Mononuclear cell (primary cell): ENCODE measurements at regions not wholly inside any gene's neighbourhood (a gene's known extent, or its start where the extent isn't known, plus 50 kb on each side); places are given as distances from the start of the nearest gene placed in this dataset.

Source experiments
- H3K27me3 ChIP-seq: 2 replicates; pipeline ENCODE4 v1.6.0; 2011; ENCODE audit warnings: low read length, control low read depth; ENCODE audit not compliant: insufficient read depth
- H3K4me1 ChIP-seq: 2 replicates; pipeline ENCODE4 v1.5.1; 2011; ENCODE audit warnings: mild to moderate bottlenecking, low read length, control low read depth; ENCODE audit not compliant: insufficient read depth
- H3K4me3 ChIP-seq: 2 replicates; pipeline ENCODE4 v1.5.1; 2011; ENCODE audit warnings: mild to moderate bottlenecking, low read length, moderate library complexity
- H3K9me3 ChIP-seq: 2 replicates; pipeline ENCODE4 v1.5.1; 2011; ENCODE audit warnings: low read depth, mild to moderate bottlenecking, control low read depth, low read length

DNA sequence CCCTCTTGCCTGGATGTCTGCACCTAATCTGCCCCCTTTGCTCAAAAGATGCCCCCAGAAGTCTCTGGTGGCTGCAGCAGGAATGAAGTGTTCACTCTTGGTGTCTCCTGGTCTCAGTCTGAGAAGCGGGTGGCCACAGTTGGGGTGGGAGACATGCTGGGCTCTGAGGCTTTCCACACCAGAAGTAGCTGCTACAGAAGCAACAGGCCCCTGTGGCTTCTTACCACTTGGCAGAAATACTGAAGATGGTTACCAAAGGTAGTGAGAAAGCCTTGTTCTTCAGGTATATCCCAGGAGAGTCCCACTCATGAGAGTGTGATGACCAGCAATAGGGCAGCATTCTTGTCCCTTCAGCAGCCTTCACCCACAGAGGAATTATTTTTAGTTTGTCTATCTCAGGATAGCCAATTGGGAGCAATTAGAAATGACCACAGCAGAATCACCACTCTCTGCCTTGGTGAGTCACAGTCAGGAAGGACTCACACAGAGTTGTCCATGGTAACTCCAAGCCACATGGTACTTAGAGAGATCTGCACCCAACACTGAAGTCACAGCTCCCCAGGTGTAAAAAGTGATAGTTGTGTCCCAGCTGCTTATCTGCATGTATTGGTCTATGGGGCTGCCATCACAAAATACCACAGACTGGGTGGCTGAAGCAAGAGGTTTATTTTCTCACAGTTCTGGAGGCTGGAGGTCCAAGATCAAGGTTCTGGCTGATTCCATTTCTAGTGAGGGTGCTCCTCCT lies 169.8 kb upstream of the ID2 start:
- H3K4me1 ChIP-seq, result peaks cover 51% of the 10 kb centered on the region
- no peak overlapping the region for H3K4me3 ChIP-seq
- H3K9me3 ChIP-seq, result no peaks in the 10 kb centered on the region
- no peaks in the 10 kb centered on the region for H3K27me3 ChIP-seq

DNA sequence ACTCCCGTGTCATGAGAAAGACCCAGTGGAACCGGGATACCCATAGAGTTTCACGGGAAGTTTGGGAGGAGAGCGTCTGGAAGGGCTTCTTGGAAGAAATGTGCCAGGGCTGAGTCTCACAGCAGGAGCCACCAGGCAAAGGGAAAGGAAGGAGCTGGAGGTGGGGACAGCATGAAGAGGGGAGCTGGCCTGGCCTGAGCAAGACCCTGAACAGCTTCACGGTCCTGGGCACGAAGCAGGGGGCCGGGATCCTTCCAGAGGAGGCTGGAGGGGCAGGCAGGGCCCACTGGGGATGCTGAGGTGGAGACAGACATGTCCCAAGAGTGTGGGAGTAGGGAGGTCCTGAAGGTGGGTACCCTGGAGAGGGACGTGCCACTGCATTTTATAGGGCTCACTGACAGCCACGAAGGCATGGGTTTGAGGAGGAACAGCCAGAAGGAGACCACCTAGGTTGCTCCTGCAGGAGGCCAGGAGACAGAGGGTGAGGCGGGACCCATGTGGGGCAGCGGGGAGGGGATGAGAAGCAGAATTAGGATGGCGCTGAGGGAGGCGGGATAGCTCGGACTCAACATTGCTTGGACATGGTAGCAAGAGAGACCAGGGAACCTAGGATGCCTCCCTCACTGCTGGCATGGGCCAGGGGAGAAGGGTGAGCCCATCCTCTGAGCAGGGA lies 168.1 kb upstream of the ID2 start:
- Histone ChIP-seq H3K4me3 (no peak overlapping the region), H3K4me1 (peaks cover 59% of the 10 kb centered on the region), H3K27me3 (no peaks in the 10 kb centered on the region), H3K9me3 (no peaks in the 10 kb centered on the region)

DNA sequence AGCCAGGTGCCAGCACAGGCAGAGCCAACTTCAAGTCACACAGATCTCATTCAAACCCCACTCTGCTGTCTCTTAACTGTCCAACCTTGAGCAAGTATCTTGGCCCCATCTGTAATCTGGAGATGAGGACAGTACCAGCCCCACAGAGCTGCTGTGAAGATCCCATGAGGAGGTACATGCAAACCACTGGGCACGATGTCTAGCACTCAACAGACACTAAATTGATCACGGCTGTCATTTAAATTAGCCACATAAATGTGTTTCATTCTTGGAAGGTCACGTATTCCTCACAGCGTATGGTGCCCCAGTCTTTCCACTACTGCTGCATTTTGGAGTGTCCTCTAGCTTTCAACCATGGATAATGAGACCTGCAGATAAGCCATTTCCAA lies 167.6 kb upstream of the ID2 start:
- Histone ChIP-seq H3K4me1 (peaks cover 65% of the 10 kb centered on the region), H3K27me3 (no peaks in the 10 kb centered on the region)

DNA sequence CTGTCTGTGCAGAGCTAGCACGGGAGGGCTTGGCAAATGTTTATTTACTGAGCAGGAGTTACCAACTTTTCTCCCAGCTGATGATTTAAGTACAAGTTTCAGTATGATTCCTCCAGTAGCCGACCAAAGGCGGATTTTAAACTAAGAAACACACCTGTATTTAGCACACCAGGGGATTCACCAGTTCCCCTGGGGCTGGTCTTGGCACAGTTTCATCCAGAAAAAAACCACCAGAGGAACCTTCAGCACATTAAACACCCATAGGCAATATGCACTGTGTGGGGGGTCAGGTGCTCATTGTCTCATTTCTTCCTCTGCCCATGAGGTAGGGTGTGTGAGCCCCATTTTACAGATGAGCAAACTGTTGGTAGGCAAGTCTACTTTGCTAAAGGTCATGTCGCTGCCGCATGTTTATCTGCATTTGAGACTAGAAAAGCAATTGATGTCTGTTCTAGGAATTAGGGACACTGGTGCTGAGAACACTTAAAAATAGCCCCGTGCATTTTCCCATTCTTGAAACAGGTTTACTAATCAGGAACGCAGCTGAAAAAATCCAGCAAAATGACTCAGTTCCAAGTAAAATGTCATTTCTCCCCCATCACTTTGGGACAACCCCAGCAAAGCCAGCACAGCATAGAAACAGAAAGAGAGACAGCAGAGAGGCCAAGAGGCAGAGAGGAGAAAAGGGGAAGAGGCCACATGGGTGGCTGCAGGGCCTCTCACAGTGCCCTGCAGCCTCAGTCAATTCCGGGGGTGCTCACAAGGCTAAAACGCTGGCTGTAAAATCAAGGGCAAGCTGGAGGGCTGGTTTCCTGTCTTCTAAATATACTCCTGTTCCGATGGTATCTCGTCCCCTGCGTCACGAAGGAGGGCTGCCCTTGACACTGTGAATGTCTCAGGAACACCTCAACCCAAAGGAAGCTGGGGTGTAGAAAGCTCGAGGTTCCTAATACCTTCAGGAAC lies 166.8 kb upstream of the ID2 start:
- Histone ChIP-seq H3K27me3 (no peaks in the 10 kb centered on the region), H3K4me1 (peaks cover 68% of the 10 kb centered on the region), H3K9me3 (no peaks in the 10 kb centered on the region), H3K4me3 (no peak overlapping the region)

More for the DNA sequence above, 167.6 kb upstream of the ID2 start:
- Histone ChIP-seq H3K4me3 (no peak overlapping the region), H3K9me3 (no peaks in the 10 kb centered on the region)

DNA sequence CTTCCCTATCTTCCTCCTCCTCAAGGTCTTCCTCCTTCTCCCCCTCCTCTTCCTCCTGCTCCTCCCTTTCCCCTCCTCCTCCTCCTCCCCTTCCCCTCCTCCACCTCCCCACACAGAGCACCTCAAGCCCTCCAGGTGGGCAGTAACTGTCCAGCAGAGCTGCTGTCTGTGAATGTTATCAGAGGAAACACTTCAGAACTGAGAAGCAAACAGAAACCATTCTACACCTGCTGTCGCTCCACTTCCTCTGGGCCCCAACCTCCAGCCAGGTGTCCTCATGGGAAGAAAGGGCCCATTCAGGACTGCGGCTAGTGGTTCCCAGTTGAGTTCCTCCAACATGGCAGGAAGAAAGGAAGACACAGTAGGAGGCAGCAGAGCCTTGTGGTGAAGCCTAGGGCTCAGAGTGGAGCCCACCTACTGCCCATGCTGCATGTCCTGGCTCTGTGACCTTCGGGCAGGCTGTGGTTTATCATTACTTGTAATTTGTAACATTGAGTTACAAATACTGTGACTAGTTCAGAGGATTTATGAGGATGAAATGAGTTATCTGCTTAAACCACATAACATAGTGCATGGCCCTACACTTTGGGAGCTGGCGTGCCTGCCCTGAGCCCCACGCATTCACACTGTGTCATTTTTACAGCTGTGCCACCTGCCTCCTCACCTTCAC lies 165.9 kb upstream of the ID2 start:
- Histone ChIP-seq H3K4me1 (peaks cover 78% of the 10 kb centered on the region), H3K9me3 (no peaks in the 10 kb centered on the region), H3K4me3 (no peak overlapping the region), H3K27me3 (no peaks in the 10 kb centered on the region)

DNA sequence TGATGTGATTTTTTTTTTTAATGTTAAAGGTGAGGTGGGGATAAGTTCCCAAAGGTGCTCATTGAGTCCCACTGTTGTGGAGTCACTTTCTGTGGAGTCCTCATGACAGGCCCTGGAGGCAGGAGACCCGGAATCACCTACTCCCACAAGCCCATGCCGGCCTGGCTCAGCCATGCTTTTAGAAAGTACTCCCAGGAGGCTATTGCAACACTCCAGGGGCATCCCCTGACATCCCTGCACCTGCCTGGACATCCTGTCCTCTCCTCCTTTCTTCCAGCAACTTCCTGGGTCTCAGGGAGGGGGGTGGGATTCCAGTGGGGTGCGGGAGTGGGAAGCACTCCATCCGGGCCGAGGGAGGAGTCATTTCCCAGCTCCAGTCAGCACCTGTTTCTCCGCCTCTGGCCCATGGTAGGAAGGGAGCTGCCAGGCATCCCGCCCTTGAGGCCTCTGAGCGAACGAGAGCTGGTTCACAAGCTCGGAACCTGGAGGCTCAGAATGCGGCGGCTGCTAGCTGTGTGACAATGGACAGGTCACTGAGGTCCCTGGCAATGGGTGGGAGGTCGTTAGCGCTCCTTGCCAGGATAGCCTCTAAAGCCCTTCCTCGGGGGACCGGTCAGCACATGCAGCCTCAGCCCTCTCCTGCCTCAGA lies 163.9 kb upstream of the ID2 start:
- Histone ChIP-seq H3K27me3 (no peaks in the 10 kb centered on the region), H3K9me3 (no peaks in the 10 kb centered on the region), H3K4me3 (no peak overlapping the region), H3K4me1 (peaks cover 81% of the 10 kb centered on the region)

DNA sequence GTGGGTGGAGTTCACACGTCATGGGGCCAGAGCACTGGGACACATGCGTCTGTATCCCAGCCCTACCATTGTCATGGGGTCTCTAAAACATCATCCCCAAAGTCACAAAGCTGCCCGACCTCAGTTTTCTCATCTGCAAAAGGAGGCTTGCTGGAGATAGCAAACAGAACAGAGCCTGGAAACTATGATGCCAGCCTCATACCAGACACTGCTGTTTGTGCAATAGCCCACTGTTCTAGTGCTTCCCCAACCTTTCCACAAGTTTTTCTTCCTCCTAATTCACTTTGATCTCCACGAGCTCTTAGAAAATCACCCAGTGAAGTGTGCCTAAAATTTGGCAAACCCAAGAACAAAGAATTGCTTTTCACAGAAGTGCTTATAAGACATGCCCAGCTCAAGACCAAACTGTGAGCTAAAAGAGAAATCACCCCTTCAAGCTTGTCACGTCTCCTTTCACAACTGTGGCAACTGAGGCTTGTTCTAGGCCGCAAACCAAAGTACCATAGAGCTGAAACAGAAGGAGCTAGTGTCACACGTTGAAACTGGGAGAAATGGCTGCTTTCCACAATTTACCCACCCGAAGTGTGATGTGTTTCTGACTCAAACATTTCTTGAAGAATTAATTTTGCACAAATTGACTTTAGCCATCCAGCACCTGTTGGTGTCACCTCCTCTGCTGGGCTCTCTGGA lies 162.7 kb upstream of the ID2 start:
- Histone ChIP-seq H3K9me3 (no peaks in the 10 kb centered on the region), H3K4me1 (peaks cover 91% of the 10 kb centered on the region), H3K4me3 (no peak overlapping the region), H3K27me3 (no peaks in the 10 kb centered on the region)

DNA sequence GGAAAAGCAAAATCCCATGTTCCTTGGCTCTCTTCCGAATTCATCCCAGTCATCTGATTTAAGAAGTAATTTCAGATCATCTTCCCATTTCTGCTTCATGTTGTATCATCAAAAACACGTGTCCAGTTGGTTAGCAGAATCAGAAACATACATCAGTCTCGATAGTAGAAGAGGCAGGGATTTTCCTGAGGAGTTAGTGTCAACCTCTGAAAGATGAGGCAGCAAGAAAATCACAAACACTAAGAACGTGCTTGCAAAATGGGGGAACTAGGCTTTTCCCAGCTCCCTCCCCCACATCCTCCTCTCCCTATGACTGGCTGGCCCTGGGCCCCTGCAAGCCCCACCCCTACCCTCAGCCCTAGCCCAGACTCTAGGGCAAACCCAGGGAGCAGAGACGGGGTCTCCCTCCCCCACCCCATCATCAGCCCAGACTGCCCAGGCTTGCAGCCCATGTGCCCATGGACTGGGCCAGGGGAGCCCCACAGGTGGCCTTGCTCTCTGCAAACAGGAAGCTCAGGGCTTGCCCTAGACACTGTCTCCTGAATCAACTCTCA lies 161.0 kb upstream of the ID2 start:
- no peaks in the 10 kb centered on the region for H3K27me3 ChIP-seq
- H3K4me1 ChIP-seq, result peaks cover 88% of the 10 kb centered on the region
- H3K9me3 ChIP-seq, result no peaks in the 10 kb centered on the region
- H3K4me3 ChIP-seq, result no peak overlapping the region

DNA sequence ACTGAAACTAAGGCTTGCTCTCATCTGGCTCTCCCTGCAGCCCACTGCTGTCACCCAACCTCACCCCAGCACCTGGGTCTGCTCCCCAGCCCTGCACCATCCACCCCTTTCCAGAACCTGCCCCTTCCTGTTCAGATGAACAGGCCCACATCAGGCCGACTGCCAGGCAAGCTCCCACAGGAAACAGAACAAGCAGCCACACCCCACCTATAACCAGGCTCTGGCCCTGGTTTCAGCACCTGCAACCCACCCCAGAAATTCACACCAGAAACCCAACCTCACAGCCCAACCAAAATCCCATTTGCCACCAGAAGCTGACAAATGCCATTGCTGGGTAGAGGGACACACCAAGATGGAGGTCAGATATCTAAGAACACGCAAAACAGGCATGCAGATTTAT lies 159.2 kb upstream of the ID2 start:
- H3K4me1 ChIP-seq, result peaks cover 85% of the 10 kb centered on the region
- H3K4me3 ChIP-seq, result no peak overlapping the region
- no peaks in the 10 kb centered on the region for H3K9me3 ChIP-seq
- no peaks in the 10 kb centered on the region for H3K27me3 ChIP-seq

DNA sequence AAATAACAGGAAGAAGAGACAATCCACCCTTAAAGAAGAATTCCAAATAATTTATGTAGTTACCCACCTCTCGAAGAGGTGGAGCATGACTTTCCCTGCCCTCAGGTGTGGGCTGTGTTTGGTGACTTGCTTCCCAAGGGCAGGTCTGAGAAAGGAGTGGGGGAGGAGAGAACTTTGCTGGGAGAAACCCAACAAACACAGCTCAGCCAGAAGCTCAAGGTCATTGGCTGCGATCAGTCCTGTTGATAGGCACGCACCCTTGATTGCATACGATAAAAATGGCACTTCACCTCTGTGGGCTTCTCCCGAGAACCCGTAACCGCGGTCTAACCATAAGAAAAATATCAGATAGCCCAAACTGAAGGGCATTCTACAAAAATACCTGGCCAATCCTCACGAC lies 157.5 kb upstream of the ID2 start:
- H3K4me3 ChIP-seq, result no peak overlapping the region
- H3K4me1 ChIP-seq, result peaks cover 71% of the 10 kb centered on the region
- no peaks in the 10 kb centered on the region for H3K27me3 ChIP-seq
- H3K9me3 ChIP-seq, result no peaks in the 10 kb centered on the region

DNA sequence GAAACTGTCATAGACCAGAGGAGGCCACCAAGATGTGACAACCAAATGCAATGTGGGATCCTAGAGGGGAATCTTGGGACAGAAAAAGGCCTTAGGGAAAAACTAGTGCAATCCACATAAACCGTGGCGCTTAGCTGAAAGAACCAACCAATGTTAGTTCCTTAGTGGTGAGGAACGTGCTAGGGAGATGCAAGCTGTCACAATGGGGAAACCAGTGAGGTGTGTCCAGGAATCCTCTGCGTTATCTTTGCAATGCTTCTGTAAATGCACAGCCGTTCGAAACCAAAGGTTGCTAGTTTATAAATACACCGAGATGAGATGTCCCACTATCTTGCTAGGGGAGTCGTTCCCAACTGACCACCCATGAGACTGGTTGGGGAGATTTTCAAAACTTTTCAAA lies 157.0 kb upstream of the ID2 start:
- Histone ChIP-seq H3K27me3 (no peaks in the 10 kb centered on the region), H3K4me3 (no peak overlapping the region), H3K4me1 (peaks cover 68% of the 10 kb centered on the region), H3K9me3 (no peaks in the 10 kb centered on the region)

DNA sequence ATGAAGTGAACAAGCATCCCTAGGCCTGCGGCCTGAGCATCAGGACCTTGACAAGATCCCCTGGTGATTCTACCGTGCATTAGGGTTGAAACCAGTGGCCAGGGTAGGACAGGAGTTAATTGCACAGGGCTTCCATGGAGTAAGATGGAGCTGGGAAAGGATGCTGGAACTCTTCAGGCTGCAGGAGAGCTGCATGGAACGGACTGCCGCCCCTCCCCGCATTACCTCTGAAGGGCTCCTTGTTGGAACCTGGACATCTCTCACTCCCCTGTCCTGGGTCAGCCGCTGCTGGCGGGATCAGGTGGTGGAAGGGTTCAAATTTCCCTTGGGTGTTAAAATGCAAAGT lies 156.6 kb upstream of the ID2 start:
- Histone ChIP-seq H3K9me3 (no peaks in the 10 kb centered on the region), H3K4me3 (no peak overlapping the region), H3K4me1 (peaks cover 68% of the 10 kb centered on the region), H3K27me3 (no peaks in the 10 kb centered on the region)

DNA sequence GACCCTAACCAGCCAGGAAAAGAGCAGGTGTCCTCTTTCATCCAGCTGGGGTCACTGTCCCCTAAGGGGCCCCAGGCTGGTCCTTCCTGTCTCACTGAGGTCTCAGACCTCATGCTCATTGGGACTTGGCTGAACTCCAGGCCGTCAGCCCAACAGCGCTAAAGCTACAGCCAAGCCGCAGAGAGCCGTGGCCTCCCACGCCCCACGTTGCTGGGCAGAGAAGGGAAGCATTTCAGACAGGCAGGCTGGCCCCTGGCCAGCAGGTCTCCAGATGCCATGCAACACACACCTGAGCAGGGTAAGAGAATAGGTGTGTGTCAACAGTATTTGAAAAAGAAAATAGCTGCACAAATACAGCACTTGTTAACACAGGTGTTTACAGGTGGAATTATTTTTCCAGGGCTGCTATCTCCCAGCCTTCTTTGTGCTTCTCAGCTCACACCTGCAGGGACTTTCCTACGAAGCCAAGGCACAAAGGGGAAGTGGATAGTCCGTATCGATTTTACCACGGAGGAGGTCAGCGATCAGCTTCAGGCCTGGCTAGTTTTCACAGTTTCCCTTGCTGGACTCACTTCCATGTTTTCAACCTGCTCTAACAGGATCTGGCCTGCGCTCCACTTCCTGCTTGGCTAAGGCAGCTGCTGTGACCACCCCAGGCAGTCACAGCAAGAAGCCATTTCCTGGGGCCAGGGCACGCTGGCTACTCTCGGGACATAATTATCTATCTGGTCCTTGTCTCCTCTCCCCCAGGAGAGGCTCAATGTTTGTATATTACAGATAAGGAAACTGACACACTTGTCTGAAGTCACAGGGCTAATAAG lies 156.1 kb upstream of the ID2 start:
- H3K4me1 ChIP-seq, result peaks cover 62% of the 10 kb centered on the region
- no peaks in the 10 kb centered on the region for H3K9me3 ChIP-seq
- no peaks in the 10 kb centered on the region for H3K27me3 ChIP-seq
- no peak overlapping the region for H3K4me3 ChIP-seq
